CD14-positive monocyte (primary cell): ENCODE measurements at regions not wholly inside any gene's neighbourhood (a gene's known extent, or its start where the extent isn't known, plus 50 kb on each side); places are given as distances from the start of the nearest gene placed in this dataset.

Experiments used
- DNase-seq, 3 donors: peaks; one replicate each; pipeline ENCODE4 v3.0.0-alpha.2; 2011 to 2022
- H2AFZ ChIP-seq: 2 replicates; pipeline ENCODE4 v1.6.0; 2012; ENCODE audit warnings: mild to moderate bottlenecking, low read depth, low read length, inconsistent platforms; ENCODE audit not compliant: insufficient read depth, poor library complexity, severe bottlenecking
- H3K27ac ChIP-seq, 2 donors: 1 replicate in 1 of 2; 2 replicates in 1 of 2; pipeline ENCODE4 v1.5.1; 2012 to 2013; ENCODE audit warnings: low read length in 2 of 2, control low read depth in 1 of 2, inconsistent platforms in 1 of 2, low read depth in 1 of 2, mild to moderate bottlenecking in 1 of 2
- H3K27me3 ChIP-seq, 2 donors: one replicate each; pipeline versions ENCODE4 v1.6.0 to v1.6.1; 2011 to 2013; ENCODE audit warnings: low read length in 2 of 2; ENCODE audit not compliant: control insufficient read depth in 2 of 2, insufficient read depth in 2 of 2
- H3K36me3 ChIP-seq, 2 donors: replicated peaks in 1 of 2; 1 replicate in 1 of 2; 2 replicates in 1 of 2; pipeline versions ENCODE4 v1.5.1 to v1.6.1; 2012 to 2013; ENCODE audit warnings: low read length in 2 of 2, control low read depth in 1 of 2, inconsistent platforms in 1 of 2, mild to moderate bottlenecking in 1 of 2; ENCODE audit not compliant: insufficient read depth in 2 of 2, control insufficient read depth in 1 of 2
- H3K4me1 ChIP-seq, 2 donors: 1 replicate in 1 of 2; 2 replicates in 1 of 2; pipeline versions ENCODE4 v1.5.1 to v1.6.1; 2012 to 2013; ENCODE audit warnings: low read length in 2 of 2, control low read depth in 1 of 2, inconsistent platforms in 1 of 2, mild to moderate bottlenecking in 1 of 2, moderate library complexity in 1 of 2; ENCODE audit not compliant: insufficient read depth in 2 of 2, control insufficient read depth in 1 of 2
- H3K4me2 ChIP-seq: replicated peaks from 2 replicates; pipeline ENCODE3; 2012; ENCODE audit warnings: low read length, moderate library complexity, mild to moderate bottlenecking; ENCODE audit not compliant: poor library complexity, severe bottlenecking; ENCODE audit errors: extremely low read depth
- H3K4me3 ChIP-seq, 3 experiments: fragments of 200-600 bp in 1 of 3; sonication (generic) in 1 of 3; replicated peaks in 1 of 3; 1 replicate in 2 of 3; 2 replicates in 1 of 3; pipeline ENCODE4 v1.5.1; 2011 to 2013; ENCODE audit warnings: low read length in 3 of 3, mild to moderate bottlenecking in 3 of 3, control low read depth in 2 of 3, low read depth in 2 of 3, inconsistent platforms in 1 of 3, moderate library complexity in 1 of 3
- H3K79me2 ChIP-seq: 2 replicates; pipeline ENCODE4 v1.6.0; 2012; ENCODE audit warnings: mild to moderate bottlenecking, control low read depth, inconsistent platforms, low read length, moderate library complexity; ENCODE audit not compliant: insufficient read depth
- H3K9ac ChIP-seq: 2 replicates; pipeline ENCODE4 v1.6.0; 2017; ENCODE audit warnings: low read length, mild to moderate bottlenecking; ENCODE audit not compliant: insufficient read depth, poor library complexity, severe bottlenecking
- H3K9me3 ChIP-seq, 2 donors: replicated peaks in 1 of 2; 1 replicate in 1 of 2; 2 replicates in 1 of 2; pipeline versions ENCODE4 v1.5.1 to v1.6.1; 2012 to 2013; ENCODE audit warnings: low read length in 2 of 2, control low read depth in 1 of 2; ENCODE audit not compliant: control insufficient read depth in 1 of 2, insufficient read depth in 1 of 2
- H4K20me1 ChIP-seq: 2 replicates; pipeline ENCODE4 v1.6.0; 2012; ENCODE audit warnings: mild to moderate bottlenecking, low read length, control low read depth, moderate library complexity; ENCODE audit not compliant: insufficient read depth
- H3K27ac Mint-ChIP-seq, 7 donors: one replicate each; pipeline ENCODE4 v1.8.0; 2020; ENCODE audit warnings: mild to moderate bottlenecking in 7 of 7, mixed read lengths in 7 of 7, moderate library complexity in 6 of 7, inconsistent platforms in 2 of 7
- H3K27me3 Mint-ChIP-seq, 3 donors: one replicate each; pipeline ENCODE4 v1.8.0; 2021 to 2022; ENCODE audit warnings: low read depth in 3 of 3, mild to moderate bottlenecking in 3 of 3, mixed read lengths in 3 of 3, moderate library complexity in 3 of 3, inconsistent platforms in 1 of 3
- H3K36me3 Mint-ChIP-seq, 2 donors: one replicate each; pipeline ENCODE4 v1.8.0; 2020; ENCODE audit warnings: mixed read lengths in 2 of 2, inconsistent platforms in 1 of 2, mild to moderate bottlenecking in 1 of 2
- H3K4me1 Mint-ChIP-seq: one replicate; pipeline ENCODE4 v1.8.0; 2020; ENCODE audit warnings: mild to moderate bottlenecking, mixed read lengths
- H3K4me3 Mint-ChIP-seq, 2 donors: one replicate each; pipeline ENCODE4 v1.8.0; 2020; ENCODE audit warnings: mild to moderate bottlenecking in 2 of 2, mixed read lengths in 2 of 2, moderate library complexity in 1 of 2
- H3K9me3 Mint-ChIP-seq, 7 donors: one replicate each; pipeline ENCODE4 v1.8.0; 2020 to 2022; ENCODE audit warnings: mixed read lengths in 7 of 7, mild to moderate bottlenecking in 6 of 7, moderate library complexity in 6 of 7, inconsistent platforms in 2 of 7
- CTCF ChIP-seq: fragments of 200-600 bp; IDR thresholded peaks from one replicate; pipeline ENCODE4 v1.8.0; 2022; ENCODE audit warnings: antibody characterized with exemption, mild to moderate bottlenecking
- WGBS: methylation state at CpG from one replicate; pipeline ENCODE4 v1.1.5; 2013; ENCODE audit warnings: missing lambda C conversion rate; ENCODE audit not compliant: insufficient coverage; 5-methylcytosine and 5-hydroxymethylcytosine counted together
- intact Hi-C, 2 donors: fragments of 100-400 bp; cut with micrococcal nuclease; formaldehyde crosslinking; loops; one replicate each; pipeline versions ENCODE4 v1.15.0 to v1.15.1; 2023

- Mint-ChIP-seq H3K9me3 (peaks cover 0 to 6% (median 0%) of the 10 kb centered on the region in 7 donors), H3K4me1 (no peaks in the 10 kb centered on the region), H3K27me3 (peaks cover 0 to 4% (median 1%) of the 10 kb centered on the region in 3 donors), H3K36me3 (no peaks in the 10 kb centered on the region), H3K27ac (no peak overlapping the region), H3K4me3 (no peak overlapping the region)
- DNase-seq, result no peak
- no peak overlapping the region for H3K9ac ChIP-seq
- H3K4me2 ChIP-seq, result no peak overlapping the region
- no peak for TF ChIP-seq CTCF
- no peak overlapping the region for H3K27ac ChIP-seq
- no peak overlapping the region for H3K4me3 ChIP-seq
- no peaks in the 10 kb centered on the region for H3K4me1 ChIP-seq
- no peaks in the 10 kb centered on the region for H3K27me3 ChIP-seq
- H3K79me2 ChIP-seq, result no peaks in the 10 kb centered on the region
- no peaks in the 10 kb centered on the region for H4K20me1 ChIP-seq
- H3K36me3 ChIP-seq, result no peaks in the 10 kb centered on the region
- no peak overlapping the region for H2AFZ ChIP-seq
- intact Hi-C loops, result no loop called here
- peaks cover 0 to 4% of the 10 kb centered on the region in 2 donors for H3K9me3 ChIP-seq
Measured at GRCh38 chr12:13433768-13434167, 237.2 kb downstream of the EMP1 start.

GRCh38 chr12:13431041-13431440, 234.5 kb downstream of the EMP1 start:
- no peak for DNase-seq

More at GRCh38 chr12:13431041-13431440, 234.5 kb downstream of the EMP1 start:
- Histone ChIP-seq H2AFZ (no peak overlapping the region), H3K4me3 (no peak overlapping the region), H3K36me3 (no peaks in the 10 kb centered on the region), H3K79me2 (no peaks in the 10 kb centered on the region), H4K20me1 (no peaks in the 10 kb centered on the region), H3K27me3 (no peaks in the 10 kb centered on the region), H3K9me3 (peaks cover 9 to 18% of the 10 kb centered on the region in 2 donors), H3K9ac (no peak overlapping the region), H3K4me1 (no peaks in the 10 kb centered on the region), H3K27ac (no peak overlapping the region), H3K4me2 (no peak overlapping the region)
- Mint-ChIP-seq H3K27ac (no peak overlapping the region), H3K4me1 (no peaks in the 10 kb centered on the region), H3K36me3 (no peaks in the 10 kb centered on the region), H3K9me3 (peaks cover 0 to 11% (median 8%) of the 10 kb centered on the region in 7 donors), H3K4me3 (no peak overlapping the region), H3K27me3 (peaks cover 1 to 4% (median 2%) of the 10 kb centered on the region in 3 donors)
- WGBS, result no CpG with 5 or more reads among the region's 1 CpG
- TF ChIP-seq CTCF, result no peak
- intact Hi-C loops, result no loop called here
